Psoas muscle (tissue), 7 donors: ENCODE measurements at regions not wholly inside any gene's neighbourhood (a gene's known extent, or its start where the extent isn't known, plus 50 kb on each side); places are given as distances from the start of the nearest gene placed in this dataset.

ENCODE experiments used
- ATAC-seq, 4 donors: fragments of 200-7000 bp; cut with Tn5 transposase; one replicate each; pipeline ENCODE4 v1.9.1; 2020; ENCODE audit warnings: moderate library complexity in 3 of 4, mild to moderate bottlenecking in 2 of 4
- DNase-seq, 2 donors: peaks; one replicate each; pipeline ENCODE4 v3.0.0-alpha.2; 2020
- H3K27ac ChIP-seq: fragments of 200-600 bp; one replicate; pipeline ENCODE4 v1.8.0; 2022
- H3K27me3 ChIP-seq, 3 donors: fragments of 200-600 bp in 1 of 3; one replicate each; pipeline versions ENCODE4 v1.6.1 to v1.8.0; 2013 to 2022; ENCODE audit warnings: low read length in 2 of 3, mild to moderate bottlenecking in 2 of 3, moderate library complexity in 1 of 3; ENCODE audit not compliant: insufficient read depth in 3 of 3
- H3K36me3 ChIP-seq, 2 donors: fragments of 200-600 bp in 1 of 2; one replicate each; pipeline versions ENCODE4 v1.6.1 to v1.8.0; 2013 to 2022; ENCODE audit warnings: low read depth in 1 of 2, mild to moderate bottlenecking in 1 of 2, moderate library complexity in 1 of 2; ENCODE audit not compliant: insufficient read depth in 1 of 2
- H3K4me1 ChIP-seq: fragments of 200-600 bp; one replicate; pipeline ENCODE4 v1.8.0; 2022
- H3K4me3 ChIP-seq: fragments of 200-600 bp; one replicate; pipeline ENCODE4 v1.8.0; 2022; ENCODE audit warnings: mild to moderate bottlenecking
- H3K9me3 ChIP-seq: fragments of 200-600 bp; one replicate; pipeline ENCODE4 v1.8.0; 2022
- CTCF ChIP-seq: fragments of 200-600 bp; IDR thresholded peaks from one replicate; pipeline ENCODE4 v1.8.0; 2022; ENCODE audit warnings: antibody characterized with exemption
- WGBS, 3 donors: extraction: QIAGEN DNeasy Blood & Tissue Kit; methylation state at CpG; one replicate each; pipeline versions ENCODE4 v1.1.6 to v1.1.7; 2013; 5-methylcytosine and 5-hydroxymethylcytosine counted together
- intact Hi-C, 2 donors: fragments of 100-400 bp; cut with DNase I; formaldehyde crosslinking; loops; one replicate each; pipeline versions ENCODE4 v1.11.0 to v1.14.2; 2022
- donor health status: healthy with polysubstance abuse.
- donor health status: DM: no; HTN: no; CAD: no; lungs with moderate emphysema.
- donor health status: Bipolar disorder and iron deficiency.
- donor health status: healthy.
- donor health status: DM: yes; HTN: yes; CAD: no.
- donor health status: DM: no; HTN: no; CAD: no.
- donor health status: DM: yes; HTN: yes; CAD: no.

- H3K27ac ChIP-seq = no peak overlapping the region
Observed at GRCh38 chr5:60177596-60177995, 284.1 kb upstream of the PDE4D start.

GRCh38 chr5:60173667-60174066 lies 280.1 kb upstream of the PDE4D start:
- TF ChIP-seq CTCF = no peak
- Histone ChIP-seq H3K27ac (no peak overlapping the region), H3K27me3 (no peaks in the 10 kb centered on the region), H3K36me3 (no peaks in the 10 kb centered on the region), H3K4me1 (no peaks in the 10 kb centered on the region), H3K9me3 (no peaks in the 10 kb centered on the region), H3K4me3 (no peak overlapping the region)
- ATAC-seq (no peak), DNase-seq (no peak)
- intact Hi-C loops = no loop called here

More at GRCh38 chr5:60177596-60177995, 284.1 kb upstream of the PDE4D start:
- ATAC-seq (no peak), DNase-seq (no peak)
- Histone ChIP-seq H3K4me3 (no peak overlapping the region), H3K36me3 (no peaks in the 10 kb centered on the region), H3K27me3 (no peaks in the 10 kb centered on the region), H3K9me3 (no peaks in the 10 kb centered on the region), H3K4me1 (no peaks in the 10 kb centered on the region)
- intact Hi-C loops = no loop called here
- TF ChIP-seq CTCF = no peak
- 23 to 36% (median 30%) methylated on average over 4 of the region's 4 CpGs for WGBS, 3 donors

DNA sequence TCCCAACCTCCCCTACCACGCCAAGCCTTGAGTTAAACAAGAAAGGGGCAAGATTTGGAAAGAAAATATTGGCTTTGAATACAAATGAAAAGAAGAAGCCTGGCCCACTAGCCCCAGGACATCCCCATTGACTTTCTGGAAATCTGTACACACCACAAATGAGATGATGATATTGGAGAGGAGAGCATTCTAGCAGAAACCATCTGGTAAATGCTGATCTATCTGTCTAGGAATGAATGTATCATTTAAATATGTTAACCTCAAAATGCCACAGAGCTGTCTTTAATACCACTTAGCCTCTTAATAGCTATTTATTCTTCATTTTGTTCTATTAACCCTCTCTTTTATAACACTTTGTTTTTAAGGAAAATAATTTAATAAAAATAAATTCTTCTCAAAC lies 270.2 kb upstream of the PDE4D start:
- Histone ChIP-seq H3K4me1 (no peaks in the 10 kb centered on the region), H3K27me3 (no peaks in the 10 kb centered on the region), H3K36me3 (no peaks in the 10 kb centered on the region), H3K9me3 (no peaks in the 10 kb centered on the region), H3K27ac (no peak overlapping the region), H3K4me3 (no peak overlapping the region)
- intact Hi-C loops = no loop called here
- ATAC-seq (no peak), DNase-seq (no peak)
- TF ChIP-seq CTCF = no peak
- WGBS, 3 donors = 85 to 91% (median 89%) methylated on average over 1 of the region's 1 CpG

DNA sequence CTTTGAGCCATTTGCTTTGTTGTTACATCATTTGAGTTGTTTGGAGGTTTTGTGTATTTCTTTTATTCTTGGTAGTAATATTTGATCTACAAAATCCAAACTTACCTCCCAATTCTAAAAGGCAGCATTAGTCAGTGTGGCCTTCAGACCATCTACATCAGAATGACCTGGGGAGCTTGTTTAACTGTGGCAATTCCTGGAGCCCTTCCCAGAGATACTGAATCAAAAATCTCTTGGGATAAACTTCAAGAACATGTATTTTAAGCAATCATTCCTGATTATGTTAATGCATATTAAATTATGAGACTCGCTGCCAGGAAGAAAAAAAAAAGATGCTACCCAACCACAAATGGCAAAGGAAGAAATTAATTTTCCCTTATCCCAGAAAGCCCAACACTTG lies 268.9 kb upstream of the PDE4D start:
- ATAC-seq (no peak), DNase-seq (no peak)
- H3K4me3 ChIP-seq = no peak overlapping the region
- H3K36me3 ChIP-seq = no peaks in the 10 kb centered on the region
- 63 to 82% (median 75%) methylated on average over 1 of the region's 1 CpG for WGBS, 3 donors
- no peak for TF ChIP-seq CTCF
- intact Hi-C loops = no loop called here
- H3K9me3 ChIP-seq = no peaks in the 10 kb centered on the region
- H3K27me3 ChIP-seq = no peaks in the 10 kb centered on the region
- H3K4me1 ChIP-seq = no peaks in the 10 kb centered on the region
- H3K27ac ChIP-seq = no peak overlapping the region

GRCh38 chr5:60161340-60161934 lies 267.9 kb upstream of the PDE4D start:
- 67 to 71% (median 68%) methylated on average over 3 of the region's 3 CpGs for WGBS, 3 donors
- Histone ChIP-seq H3K9me3 (no peaks in the 10 kb centered on the region), H3K27me3 (no peaks in the 10 kb centered on the region), H3K4me1 (no peaks in the 10 kb centered on the region), H3K4me3 (no peak overlapping the region), H3K27ac (no peak overlapping the region), H3K36me3 (no peaks in the 10 kb centered on the region)
- DNase-seq = no peak
- TF ChIP-seq CTCF = no peak
- intact Hi-C loops = no loop called here
- no peak for ATAC-seq
